IPS DF 4.7 (cell line): ENCODE measurements at regions not wholly inside any gene's neighbourhood (a gene's known extent, or its start where the extent isn't known, plus 50 kb on each side); places are given as distances from the start of the nearest gene placed in this dataset.

ENCODE experiments used
- DNase-seq: peaks from one replicate; pipeline ENCODE4 v3.0.0-alpha.2; 2013; ENCODE audit warnings: low spot score; ENCODE audit errors: extremely low read depth

DNA sequence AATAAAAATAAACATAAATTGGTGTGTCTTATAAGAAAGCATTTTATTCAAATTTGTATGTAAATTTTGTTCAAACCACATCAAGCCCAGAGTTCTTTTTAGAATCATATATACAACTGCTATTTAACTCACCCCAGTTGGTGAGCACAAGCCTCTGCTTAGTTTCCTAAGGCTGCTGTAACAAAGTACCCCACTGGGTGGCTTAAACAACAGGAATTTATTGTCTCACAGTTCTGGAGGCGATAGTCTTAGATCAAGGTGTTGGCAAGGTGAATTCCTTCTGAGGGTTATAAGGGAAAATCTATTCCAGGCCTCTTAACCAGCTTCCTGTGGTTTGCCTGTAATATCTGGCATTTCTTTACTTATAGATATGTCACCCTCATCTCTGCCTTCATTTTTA lies 1133.5 kb downstream of the OLFM4 start:
- DNase-seq: no peak

DNA sequence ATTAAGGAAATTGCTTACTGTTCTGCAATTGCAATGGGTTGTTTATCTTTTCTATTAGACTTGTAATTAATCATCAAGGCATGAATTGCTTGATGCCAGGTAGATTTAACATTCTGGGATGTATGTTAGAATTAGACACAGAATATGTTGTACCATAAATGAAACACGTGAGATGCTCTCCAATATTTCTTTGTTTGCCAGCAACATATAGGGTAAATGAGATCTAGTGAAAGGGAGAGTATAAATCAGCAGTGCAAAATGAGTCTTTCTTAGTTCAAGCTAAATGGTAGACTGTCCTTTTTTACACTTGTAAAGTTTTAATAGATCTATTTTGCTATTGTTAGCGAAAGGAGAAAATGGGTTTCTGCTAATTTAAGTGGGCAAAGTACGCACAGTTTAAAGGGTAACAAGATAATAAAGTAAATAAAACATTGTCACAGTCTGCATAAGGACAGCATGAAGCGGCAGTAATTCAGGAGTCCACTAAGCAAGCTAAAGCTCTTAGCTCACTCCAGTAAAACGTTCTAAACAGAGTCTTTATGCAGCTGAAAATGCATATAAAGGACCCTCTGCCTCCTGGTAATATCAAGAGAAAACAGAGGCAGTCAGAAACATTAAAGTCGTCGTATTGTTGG lies 1137.1 kb downstream of the OLFM4 start:
- no peak for DNase-seq

- no peak for DNase-seq
Observed at GRCh38 chr13:54173996-54174395, 1145.4 kb downstream of the OLFM4 start.

DNA sequence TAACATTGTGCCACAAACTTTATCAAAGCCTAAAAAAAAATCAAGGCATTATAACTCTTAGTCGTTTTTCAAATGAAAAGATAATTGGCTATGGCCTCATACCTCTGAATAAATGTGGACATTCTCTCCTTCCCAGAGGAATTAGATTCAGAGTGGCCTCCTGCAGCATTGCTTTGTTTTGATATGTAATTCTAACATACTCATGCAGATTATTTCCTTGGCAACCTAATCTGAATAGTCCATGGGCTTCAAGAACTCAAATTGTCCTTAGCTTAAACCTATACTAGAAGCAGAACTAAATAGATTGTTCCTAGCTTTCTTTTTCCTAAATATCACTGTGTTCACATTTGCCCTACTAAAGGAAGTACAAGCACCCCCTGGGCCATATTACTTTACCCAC lies 1146.9 kb downstream of the OLFM4 start:
- no peak for DNase-seq

DNA sequence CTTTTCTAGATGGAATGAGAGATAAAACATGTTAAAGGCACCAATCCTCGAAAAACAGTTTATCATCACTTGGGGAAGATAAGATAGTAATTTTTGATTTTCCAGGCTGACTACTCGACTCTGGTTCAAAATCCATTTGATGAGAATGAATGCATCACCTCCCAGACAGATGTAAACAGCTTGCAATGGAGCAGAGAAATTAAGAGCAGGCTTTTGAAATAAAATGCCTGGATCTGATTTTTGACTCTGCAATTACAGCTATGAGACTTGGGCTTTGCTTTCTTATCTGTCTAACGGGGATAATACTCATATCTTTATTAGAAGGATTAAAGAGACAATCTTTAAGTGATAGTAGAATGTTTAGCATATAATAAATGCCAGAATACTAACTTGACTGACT lies 1148.9 kb downstream of the OLFM4 start:
- DNase-seq: no peak

GRCh38 chr13:54183166-54183565 lies 1154.6 kb downstream of the OLFM4 start:
- DNase-seq: no peak

GRCh38 chr13:54183728-54184127 lies 1155.1 kb downstream of the OLFM4 start:
- DNase-seq: no peak

GRCh38 chr13:54184576-54184975 lies 1156.0 kb downstream of the OLFM4 start:
- no peak for DNase-seq

GRCh38 chr13:54185101-54185500 lies 1156.5 kb downstream of the OLFM4 start:
- DNase-seq: no peak

- DNase-seq: peak; percentile 62
Observed at GRCh38 chr13:54185785-54186184, 1157.2 kb downstream of the OLFM4 start.

DNA sequence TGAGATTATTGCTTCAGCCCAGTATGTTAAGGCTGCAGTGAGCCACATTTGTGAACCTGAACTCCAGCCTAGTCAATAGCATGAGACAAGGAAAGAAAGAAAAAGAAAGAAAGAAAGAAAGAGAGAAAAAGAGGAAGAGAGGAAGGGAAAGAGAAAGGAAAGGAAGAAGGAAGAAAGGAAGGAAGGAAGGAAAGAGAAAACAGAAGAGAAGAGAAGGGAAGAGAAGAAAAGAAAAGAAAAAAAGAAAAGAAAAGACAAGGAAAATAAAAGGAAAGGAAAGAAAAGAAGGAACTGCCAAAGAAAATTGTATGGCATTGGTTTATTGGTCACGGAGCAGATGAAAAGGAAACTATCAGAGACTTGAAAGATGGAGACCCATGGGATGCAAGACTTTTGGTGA lies 1158.8 kb downstream of the OLFM4 start:
- DNase-seq: no peak

DNA sequence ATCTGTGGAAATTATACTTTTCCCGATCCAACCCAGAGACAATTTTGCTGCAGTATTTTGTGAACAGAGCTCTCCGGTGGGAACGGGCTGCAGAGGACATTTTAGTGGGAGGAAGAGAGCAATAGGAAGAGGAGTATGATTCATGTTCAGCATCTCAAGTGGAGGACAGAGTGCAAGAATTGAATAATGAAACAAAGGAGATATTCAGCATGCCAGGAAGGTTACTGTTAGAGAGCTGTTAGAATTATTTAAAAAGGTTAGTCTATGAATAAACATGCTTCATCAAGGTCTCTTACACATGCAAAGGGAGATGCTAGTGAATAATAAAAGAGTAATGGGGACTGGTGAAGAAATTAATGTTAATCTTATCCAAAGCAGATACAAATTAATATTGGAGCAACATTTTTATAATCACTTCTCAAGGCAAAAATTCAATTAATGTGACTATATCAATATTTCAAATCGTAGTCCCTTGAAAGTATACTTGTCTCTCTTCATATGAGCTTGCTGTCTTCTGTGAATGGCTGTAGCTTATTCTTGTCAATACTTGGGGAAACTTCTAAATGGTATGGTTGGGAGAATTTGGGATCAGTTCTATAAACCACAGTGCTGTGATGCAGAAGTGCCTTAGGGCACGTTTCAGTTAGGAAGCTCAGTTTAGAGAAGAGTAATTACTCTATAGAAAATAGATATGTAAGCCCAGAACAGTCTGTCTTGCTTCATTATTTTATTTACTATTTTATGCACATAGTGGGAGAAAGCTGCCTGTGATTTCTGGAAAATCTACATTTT lies 1165.8 kb downstream of the OLFM4 start:
- no peak for DNase-seq

DNA sequence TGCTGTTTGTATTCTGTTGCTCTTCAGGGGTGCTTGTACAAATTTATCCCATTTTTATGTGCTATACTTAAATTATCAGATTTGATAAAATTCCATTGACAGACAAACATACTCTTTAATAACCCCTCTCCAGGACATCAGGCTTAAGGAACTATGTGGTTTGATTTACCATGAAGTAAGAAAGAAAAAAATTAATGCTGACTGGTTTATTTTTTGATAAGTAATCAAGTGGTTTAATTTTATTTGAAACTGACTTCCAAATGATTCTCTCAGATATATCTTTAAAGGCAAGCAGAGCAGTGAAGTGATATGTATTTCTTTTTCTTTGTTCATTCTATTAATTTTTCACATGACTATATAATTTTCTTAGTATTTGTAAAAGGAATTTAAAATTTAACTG lies 1168.1 kb downstream of the OLFM4 start:
- DNase-seq: no peak

DNA sequence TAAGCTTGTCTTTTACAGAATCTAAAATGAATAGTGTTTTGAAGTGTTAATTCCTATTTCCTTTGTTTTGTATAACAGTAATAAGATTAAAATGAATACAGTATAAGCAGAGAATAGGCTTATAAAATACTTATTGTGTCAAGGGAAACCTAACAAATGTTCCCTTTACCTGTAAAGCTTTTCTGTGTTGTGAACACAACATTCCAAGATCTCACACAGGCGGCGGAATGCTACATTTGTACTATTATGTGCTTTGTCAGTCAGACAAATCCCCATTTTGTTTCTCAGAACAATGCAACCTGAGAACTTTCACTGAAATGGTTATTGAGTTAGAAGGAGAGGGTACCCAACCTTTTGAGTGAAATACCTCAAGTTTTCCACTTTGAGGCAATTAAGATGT lies 1170.3 kb downstream of the OLFM4 start:
- no peak for DNase-seq

DNA sequence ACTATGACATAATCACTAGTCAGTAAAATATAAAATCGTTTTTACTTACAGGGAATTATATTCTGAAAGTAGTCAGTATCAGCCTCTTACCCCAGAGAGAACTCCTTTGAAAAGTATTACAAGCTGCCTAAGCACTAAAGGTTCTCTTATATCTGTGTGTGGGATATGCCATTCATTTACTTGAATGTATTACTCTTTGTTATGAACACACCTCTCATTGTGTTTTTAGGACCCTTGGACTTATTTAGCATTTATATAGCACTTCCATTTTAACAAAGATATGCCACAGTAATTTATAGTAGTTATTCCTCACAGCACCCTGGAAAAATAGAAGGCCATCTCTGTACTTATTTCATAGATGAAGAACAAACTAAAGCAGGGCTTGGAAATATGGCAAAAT lies 1178.0 kb downstream of the OLFM4 start:
- DNase-seq: no peak

DNA sequence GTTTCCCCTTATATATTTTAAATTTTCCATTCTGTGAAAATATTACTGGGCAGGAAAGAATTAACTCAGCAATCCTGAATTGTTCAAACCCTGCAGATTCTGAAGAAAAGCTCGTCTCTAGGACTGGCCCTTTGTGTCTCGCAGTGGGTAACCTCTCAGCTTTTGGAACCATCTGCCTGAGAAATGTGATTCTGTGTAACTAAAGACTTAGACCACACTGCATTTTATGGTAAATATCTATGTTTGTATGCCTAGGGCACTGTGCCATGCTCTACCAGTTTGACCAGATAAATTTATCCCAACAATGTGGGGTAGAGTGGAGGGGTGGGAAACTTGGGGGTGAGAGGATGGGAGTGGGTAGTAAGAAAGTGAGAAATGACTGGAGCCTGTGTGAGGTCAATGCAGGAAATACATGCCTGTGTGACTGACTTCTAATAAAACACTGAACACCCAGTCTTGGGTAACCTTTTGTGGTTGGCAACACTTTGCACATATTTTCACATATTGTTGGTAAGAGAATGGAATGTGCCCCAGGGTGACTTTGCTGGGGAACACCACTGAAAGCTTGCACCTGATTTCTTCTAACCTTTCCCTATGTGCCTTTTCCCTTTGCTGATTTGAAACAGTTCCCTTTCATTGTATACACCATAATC lies 1181.9 kb downstream of the OLFM4 start:
- no peak for DNase-seq

DNA sequence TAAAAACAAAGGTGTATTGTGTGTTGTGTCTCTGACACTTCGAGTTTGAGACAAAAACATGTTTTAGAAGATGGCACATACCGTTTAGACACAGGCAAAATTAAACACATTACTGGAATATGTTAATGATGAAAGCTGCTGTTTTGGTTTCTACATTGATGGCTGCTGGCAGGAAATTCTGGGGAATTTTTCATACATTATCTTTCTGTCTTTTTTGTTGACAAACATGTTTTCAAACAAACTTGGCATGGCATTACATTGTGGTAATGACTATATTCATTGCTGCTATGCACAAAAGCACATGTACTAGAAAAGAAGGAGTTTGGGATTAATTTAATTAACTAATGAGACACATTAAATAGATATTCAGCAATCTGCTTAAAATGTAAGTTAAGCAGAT lies 1187.6 kb downstream of the OLFM4 start:
- no peak for DNase-seq

DNA sequence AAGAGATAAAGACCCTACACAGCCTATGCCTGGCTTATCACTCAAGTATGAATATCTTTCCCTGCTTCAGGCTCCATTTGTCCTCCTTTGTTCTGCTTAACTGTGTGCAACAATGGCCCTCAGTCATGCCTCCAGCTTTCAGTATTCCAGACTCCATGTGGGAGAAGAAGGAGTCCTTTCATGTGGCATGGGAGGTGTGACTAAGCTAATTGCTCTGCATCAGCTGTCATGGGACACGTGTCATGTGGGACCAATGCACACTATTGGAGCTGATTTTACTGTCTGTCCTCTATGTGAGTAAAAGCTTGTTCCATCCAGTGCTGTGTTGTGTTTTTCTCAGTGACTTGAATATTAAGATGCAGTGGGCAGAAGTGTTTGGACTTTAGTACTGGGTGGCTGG lies 1198.3 kb downstream of the OLFM4 start:
- no peak for DNase-seq

DNA sequence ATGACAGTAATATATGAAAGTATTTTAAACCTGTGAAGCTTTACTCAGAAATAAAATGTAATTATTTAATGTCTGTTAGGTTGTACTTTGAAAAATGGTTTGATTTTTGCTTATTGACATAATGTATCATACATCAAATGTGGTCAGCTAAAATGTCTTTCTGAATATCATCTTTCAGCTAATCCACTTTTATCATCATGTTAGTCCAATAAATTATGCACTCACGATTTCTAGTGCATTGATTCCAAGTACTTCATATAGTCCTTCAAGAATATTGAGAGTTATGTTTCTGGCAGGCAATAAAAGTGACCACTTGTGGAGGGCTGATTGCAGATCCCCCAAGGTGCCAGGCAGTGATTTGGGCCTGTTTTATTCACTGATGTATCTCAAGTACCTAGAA lies 1204.1 kb downstream of the OLFM4 start:
- DNase-seq: no peak

DNA sequence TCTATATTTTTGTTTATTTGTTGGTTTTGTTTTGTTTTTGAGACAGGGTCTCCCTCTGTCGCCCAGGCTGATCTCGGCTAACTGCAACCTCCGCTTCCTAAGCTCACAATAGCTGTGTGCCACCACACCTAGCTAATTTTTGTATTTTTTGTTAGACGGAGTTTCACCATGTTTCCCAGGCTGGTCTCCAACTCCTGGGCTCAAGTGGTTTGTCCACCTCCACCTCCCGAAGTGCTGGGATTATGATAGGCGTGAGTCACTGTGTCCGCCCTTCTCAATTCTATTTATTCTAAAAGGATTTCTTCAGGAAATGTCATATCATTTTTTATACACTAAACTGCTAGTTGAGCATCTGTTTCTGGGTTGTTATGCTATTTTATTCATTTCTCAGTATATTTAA lies 1206.0 kb downstream of the OLFM4 start:
- no peak for DNase-seq

- DNase-seq: no peak
Observed at GRCh38 chr13:54241719-54242118, 1213.1 kb downstream of the OLFM4 start.

- DNase-seq: no peak
Observed at GRCh38 chr13:54248306-54248705, 1219.7 kb downstream of the OLFM4 start.

DNA sequence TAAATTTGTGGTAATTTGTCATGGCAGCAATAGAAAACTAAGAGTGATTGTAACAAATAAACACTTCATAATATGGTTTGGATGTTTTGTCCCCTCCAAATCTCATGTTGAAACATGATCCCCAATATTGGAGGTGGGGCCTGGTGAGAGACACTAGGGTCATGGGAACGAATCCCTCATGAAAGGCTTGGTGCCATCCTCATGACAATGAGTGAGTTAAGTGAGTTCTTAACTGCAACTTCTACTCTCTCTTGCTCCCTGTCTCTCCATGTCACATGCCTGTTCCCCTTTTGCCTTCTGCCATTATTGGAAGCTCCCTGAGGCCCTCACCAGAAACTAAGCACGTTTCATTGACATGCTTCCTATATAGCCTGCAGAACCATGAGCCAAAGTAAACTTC lies 1233.2 kb downstream of the OLFM4 start:
- DNase-seq: no peak
